ENCODE measurements at regions not wholly inside any gene's neighbourhood (a gene's known extent, or its start where the extent isn't known, plus 50 kb on each side); places are given as distances from the start of the nearest gene placed in this dataset.
A peak's percentile ranks its signal among the peaks of the same experiment; 100 is the strongest.

DNA sequence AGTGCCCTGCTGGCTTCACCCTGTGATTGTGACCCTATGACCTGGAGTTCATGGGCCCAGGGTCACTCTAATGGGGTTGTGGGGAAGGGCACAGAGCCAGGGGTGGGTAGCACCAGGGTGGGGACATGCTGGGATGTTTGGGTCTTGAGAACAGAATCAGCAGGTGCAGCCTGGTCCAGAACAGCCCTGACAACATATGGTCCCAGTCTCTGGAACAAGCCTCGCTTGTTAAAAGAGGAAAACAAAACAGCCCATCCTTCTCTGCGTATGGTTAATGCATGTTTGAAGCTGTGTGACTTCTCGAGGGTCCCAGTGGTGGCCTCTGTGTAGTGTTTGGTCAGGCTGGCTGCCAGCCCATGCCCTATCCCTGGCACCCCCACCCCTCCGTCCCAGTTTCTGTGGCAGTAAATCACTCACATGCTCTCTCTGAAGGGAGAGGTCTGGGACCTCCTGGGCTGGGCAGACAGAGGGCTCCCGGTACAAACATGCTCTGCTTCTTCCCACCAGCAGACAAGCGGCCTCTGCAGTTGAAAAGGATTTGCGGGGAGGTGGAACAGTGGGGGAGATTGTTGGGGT is 79.4 kb downstream of the FAM241B start:
- FAIRE-seq = no peak
- DNase-seq (ENCODE audit: insufficient read length, low spot score) = no peak
- no peak for TF ChIP-seq POLR2A (IDR thresholded peaks at IDR 0.05; ENCODE audit: low read depth, low read length)

DNA sequence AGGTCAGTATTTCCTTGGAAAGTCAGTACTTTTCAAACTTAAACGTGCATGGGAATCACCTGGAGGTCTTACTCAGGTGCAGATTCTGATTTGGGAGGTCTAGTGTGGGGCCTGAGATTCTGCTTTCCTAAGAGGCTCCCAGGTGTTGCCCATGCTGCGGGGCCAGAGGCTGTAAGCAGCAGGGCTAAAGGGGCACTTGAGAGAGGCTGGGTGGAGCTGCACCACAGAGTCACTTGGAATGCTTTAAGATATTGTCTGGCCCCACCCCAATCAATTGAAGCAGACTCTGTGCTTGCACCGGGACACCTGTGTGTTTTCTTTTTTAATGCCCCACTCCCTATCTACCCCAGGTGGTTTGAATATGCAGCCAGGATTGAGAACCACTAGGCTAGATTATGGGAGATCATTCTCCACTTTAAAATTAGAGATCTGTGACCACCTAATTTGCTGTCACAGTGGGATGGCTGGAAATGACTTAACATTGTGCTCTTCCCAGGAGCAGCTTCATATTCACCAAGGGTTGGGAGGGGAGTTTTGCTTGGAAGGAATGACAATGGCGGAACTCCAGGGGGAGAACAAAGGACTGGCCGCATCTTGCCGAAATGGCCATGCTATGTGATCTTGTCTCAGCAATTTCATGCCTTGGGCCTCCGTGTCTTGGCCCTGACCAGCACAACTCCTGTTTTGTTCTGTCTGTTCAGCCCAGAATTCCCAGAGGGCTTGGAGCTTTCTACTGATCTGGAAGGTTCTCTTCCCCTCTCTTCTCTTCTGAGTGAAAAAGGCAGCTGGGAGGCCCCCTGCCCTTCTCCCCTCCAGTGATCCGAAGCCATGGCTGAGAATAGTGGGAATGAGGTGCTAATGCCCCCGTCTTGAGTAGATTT is 80.2 kb downstream of the FAM241B start:
- no peak for TF ChIP-seq POLR2A (IDR thresholded peaks at IDR 0.05; ENCODE audit: low read depth, low read length)
- FAIRE-seq = no peak
- DNase-seq (ENCODE audit: insufficient read length, low spot score) = no peak

DNA sequence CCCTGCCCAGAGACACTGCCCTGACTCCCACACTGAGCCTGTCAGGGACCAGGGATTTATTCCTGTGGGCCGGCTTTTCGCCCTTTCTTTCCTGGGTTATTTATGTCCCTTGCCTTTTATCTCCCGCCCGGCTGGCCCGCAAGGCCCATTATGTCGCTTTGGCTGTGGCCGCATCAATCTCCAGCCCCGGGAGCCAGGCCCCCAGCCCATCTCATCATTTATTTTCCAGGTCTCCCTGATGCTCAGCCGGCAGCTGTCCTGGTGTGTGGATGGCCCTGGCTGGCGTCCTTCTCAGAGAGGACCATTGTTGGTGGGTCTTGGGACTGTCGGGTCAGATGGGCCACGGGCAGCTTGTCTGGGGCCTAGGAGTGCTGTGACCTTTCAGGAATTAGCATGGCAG is 82.3 kb downstream of the FAM241B start:
- no peak for TF ChIP-seq POLR2A (IDR thresholded peaks at IDR 0.05; ENCODE audit: low read depth, low read length)
- DNase-seq (ENCODE audit: insufficient read length, low spot score) = no peak
- FAIRE-seq = no peak

DNA sequence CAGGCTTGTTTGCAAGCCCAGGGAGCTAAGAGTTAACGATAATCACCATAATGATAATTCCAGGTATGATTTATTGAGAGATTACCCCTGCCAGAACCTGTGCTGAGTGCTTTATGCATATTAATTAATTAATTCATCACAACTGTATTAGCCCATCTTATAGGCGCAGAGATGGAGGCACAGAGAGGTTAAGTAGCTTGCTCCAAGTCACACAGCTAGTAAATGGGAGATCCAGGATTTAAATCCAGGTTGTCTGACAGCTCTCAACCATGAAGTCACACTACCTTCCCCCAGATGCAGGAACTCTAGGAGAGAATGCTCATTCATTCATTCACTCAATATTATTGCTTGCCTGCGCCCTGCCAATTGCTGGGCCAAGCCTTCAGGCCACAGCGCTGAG is 84.5 kb downstream of the FAM241B start:
- FAIRE-seq = no peak
- no peak for TF ChIP-seq POLR2A (IDR thresholded peaks at IDR 0.05; ENCODE audit: low read depth, low read length)
- no peak for DNase-seq (ENCODE audit: insufficient read length, low spot score)

DNA sequence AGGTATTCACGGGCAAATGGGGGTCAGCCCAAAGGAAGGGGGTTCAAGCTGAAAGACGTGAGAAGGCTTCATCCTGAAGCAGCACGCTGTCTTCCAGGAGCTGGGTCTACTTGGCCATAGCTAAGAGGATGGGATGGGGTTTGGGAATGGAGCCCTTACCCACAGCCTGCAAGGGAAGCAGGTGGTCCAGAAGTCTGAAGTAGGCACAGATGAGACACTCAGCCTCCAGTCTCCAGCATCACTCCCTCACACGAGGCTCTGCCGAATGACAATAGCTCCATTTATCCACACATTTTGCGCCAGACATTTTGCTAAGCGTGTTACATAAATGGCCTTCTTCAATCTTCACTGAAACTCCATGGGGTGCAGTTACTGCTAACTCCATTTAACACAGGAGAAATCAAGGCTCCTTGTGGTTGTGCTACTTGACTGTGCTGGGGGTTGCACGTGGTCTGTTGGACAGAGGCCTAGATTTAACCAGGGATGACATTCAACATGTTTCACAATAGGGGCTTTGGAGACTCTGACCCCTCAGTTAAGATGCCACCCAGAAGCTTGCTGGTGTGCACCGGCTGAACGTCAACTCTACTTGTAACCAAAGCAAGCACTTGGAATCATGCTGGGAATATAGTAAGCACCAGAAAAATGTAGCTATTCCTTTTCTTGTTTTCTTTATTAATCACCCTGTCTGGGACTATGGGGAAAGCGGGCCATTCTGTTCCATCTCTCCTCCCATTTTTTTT is 85.3 kb downstream of the FAM241B start:
- FAIRE-seq = no peak

DNA sequence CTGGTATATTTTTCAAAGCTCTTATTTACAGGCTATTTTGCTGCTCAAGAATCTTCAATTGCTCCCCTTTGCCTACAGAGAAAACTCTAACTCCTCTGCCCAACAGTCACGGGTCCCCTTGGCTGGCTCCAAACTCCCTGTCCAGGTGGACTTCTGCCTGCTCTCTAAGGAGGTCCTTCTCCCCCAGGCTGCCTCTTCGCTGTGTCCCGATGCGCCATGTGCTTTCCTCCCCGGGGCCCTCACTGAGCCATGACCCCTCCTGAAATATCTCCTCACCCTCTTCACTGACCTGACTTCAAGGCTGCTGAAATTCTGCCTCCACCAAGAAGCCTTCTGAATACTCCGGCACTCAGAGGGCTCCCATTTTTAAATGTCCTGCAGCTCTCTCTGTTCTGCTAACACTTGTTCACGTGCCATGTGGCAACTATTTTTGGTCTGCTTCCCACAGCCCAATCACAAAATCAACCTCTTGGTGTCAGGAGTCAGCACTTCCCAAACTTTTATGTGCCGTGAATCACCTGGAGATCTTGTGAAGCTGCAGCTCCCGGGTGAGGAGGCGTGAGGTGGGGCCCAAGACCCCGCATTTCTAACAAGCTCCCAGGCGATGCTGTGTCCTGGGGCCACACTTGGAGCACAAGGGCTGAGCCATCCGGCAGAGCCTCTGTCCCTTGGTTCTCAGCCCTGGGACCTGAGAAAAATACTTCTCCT is 85.7 kb upstream of the COL13A1 start:
- no peak for FAIRE-seq

More for the DNA sequence above, 85.3 kb downstream of the FAM241B start:
- TF ChIP-seq POLR2A (IDR thresholded peaks at IDR 0.05; ENCODE audit: low read depth, low read length) = no peak
- no peak for DNase-seq (ENCODE audit: insufficient read length, low spot score)

DNA sequence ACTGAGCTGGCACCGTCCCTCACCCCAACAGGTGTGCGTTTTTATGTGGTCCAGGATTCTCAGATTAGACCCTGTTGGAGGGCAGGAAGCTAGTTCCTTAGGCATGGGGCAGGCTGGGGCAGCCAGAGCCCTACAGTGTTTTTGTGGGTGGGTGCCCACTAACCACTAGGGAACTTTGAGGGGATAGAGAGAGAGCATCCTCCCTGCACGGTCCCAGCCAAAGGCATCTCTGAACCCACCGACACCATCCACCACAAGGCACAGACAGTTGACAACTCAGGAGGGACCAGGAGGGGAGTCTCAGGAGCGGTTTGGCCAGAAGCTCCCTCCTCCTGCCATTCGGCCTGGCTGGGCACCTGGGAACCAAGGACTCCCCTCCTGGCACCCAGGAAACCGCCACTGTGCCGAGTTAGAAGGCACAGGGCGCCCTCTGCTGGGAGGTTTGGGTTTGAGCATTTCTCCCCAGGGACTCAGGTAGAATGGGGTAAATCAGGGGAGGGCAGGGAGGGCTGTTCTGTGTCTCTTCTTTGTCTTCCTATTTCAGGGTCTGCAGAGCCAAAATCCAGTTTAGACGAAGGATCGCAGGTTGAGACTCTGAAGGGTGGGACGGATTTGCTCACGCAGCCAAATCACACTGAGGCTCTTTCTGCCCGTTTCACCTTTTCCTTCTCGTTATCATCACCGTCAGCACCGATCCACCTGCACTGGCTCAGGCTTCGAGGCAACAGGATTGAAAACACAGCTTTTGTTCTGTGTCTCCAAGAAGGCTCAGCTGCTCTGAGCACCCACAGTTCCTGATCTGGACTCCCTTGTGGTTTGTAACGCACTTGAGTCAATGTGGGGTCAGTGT is 84.8 kb upstream of the COL13A1 start:
- DNase-seq (ENCODE audit: insufficient read length, low spot score) = peak; percentile 83
- no peak for FAIRE-seq
- TF ChIP-seq POLR2A (IDR thresholded peaks at IDR 0.05; ENCODE audit: low read depth, low read length) = no peak

More for the DNA sequence above, 85.7 kb upstream of the COL13A1 start:
- DNase-seq (ENCODE audit: insufficient read length, low spot score) = no peak
- TF ChIP-seq POLR2A (IDR thresholded peaks at IDR 0.05; ENCODE audit: low read depth, low read length) = no peak

DNA sequence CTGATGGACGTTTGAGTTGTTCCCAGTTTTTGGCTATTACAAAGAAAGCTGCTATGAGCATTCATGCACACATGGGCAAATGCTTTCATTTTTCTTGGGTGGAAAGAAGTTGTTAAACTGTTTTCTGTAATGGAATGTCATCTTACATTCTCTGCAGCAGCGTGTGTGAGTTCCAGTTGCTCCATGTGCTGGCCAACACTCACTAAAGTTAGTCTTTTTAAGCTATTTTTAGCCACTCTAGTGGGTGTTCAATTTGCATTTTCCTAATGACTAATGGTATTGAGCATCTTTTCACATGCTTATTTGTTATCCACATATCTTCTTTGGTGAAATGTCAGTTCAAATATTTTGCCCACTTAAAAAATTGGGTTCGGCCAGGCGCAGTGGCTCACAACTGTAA is 82.8 kb upstream of the COL13A1 start:
- FAIRE-seq = no peak
- TF ChIP-seq POLR2A (IDR thresholded peaks at IDR 0.05; ENCODE audit: low read depth, low read length) = no peak
- no peak for DNase-seq (ENCODE audit: insufficient read length, low spot score)

DNA sequence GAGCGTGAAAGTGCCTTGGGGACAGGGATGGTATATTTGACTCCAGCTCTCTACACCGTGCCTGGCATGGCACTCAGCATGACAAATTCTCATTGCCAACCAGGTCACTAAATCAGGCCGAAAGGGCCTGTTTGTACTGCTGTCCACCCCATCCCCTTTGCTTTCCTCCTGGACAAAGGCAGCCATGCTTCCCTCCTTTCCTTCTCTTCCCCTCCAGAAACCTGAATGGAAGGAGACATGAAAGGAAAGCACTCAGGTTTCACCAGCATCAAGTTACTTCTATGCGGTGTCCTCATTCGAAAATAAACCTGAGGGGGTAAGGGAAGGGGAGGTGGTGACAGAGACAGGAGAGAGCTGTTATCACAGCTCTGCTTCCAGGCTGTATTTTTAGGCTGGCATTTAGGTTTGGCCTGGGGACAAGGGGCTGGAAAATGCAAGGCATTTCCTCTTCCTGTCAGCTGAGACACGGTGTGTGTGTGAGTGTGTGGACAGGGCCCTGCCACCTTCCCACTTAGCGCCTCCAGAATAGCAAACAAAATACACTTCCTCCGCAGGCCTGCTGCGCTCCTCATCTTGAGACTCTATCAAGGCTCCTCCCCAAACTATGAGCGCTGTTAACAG is 79.9 kb upstream of the COL13A1 start:
- DNase-seq (ENCODE audit: insufficient read length, low spot score) = no peak

DNA sequence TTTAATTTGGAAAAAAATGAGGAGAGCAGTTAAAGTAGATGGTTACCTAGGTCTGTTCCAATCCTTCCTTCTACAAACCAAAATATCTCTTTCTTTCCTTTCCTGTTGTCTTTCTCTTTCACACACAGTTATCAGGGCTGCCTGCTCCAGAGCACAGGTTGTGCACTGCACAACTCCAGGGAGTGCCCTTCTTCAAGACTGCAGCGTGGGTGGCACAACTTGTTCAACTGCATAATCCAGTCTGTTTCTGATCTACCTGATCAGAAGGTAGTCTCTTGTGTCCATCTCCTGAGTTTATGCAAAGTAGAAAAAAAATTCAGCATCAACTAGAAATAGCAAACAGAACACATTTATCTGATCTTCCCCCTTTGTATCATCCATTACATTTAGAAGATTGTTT is 78.1 kb upstream of the COL13A1 start:
- no peak for FAIRE-seq
- no peak for TF ChIP-seq POLR2A (IDR thresholded peaks at IDR 0.05; ENCODE audit: low read depth, low read length)
- DNase-seq (ENCODE audit: insufficient read length, low spot score) = no peak

More for the DNA sequence above, 79.9 kb upstream of the COL13A1 start:
- no peak for TF ChIP-seq POLR2A (IDR thresholded peaks at IDR 0.05; ENCODE audit: low read depth, low read length)
- FAIRE-seq = no peak

DNA sequence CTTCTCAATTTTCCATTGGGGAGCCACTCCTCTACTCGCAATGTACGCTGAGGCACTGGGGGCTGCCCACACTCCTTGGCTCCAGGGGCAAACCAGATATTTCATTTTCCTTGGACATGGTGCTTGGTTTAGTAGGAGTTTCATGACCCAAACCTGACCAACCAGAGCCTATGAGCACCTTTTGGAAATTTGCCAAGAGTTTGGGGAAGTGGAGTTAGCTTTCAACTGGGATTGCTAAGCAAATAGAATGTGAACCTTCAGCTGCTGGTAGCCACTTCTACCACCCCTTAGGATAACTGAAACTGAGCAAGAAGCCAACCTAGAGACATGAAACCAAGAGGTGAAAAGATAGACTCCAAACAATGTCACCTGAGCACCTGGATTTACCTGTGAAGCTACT is 74.9 kb upstream of the COL13A1 start:
- DNase-seq (ENCODE audit: insufficient read length, low spot score) (no peak), FAIRE-seq (no peak)
- no peak for TF ChIP-seq POLR2A (IDR thresholded peaks at IDR 0.05; ENCODE audit: low read depth, low read length)

DNA sequence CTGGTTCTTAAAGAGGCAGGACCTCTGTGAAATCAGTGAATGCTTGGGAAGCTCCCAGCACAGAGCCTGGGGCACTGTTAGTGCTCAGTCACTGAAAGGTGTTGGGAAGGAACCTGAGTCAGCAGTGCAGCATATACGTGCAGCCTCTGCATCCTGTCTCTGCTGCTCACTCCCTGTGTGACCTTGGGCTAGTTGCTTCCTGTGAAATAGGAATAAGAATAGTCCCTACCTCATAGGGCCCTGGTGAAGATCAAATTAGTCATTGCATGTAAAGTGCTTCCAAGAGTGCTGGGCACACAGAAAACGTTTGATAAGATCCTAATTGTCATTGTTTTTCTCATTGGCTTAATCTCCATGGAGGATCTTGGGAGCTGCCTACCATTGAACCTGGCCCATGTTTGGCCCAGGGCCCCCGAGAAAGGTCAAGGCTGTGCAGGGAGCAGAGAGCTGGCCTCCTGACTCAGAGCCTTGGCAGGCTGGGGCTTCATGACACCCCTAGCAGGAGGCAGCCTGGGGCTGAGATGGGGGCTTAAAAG is 73.3 kb upstream of the COL13A1 start:
- FAIRE-seq (peak; percentile 91), DNase-seq (ENCODE audit: insufficient read length, low spot score) (peak; percentile 55)
- no peak for TF ChIP-seq POLR2A (IDR thresholded peaks at IDR 0.05; ENCODE audit: low read depth, low read length)

Data from H54 (cell line).